ENCODE measurements at regions not wholly inside any gene's neighbourhood (a gene's known extent, or its start where the extent isn't known, plus 50 kb on each side); places are given as distances from the start of the nearest gene placed in this dataset.

DNA sequence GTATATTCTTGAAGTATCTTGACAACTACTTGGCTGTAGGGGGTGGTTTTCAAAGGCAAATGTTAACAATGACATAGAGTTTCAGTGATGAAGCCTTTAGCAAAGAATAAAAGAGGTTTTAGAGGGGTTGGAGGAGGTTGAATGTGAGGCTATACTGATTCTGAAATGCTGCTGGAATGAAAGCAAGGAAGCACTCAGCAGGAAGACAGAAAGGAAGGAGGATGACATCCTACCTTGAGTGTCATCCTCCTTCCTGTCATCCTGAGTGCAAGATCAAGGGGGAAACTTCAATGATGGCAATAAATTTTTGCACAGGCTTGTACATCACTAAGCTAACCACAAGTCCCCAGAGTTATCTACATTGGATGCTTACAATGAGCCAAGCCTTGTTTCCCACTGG, 120.5 kb downstream of the APIP start:
- POLR2A ChIA-PET: no interaction called here
- Histone ChIP-seq H3K4me2 (ENCODE audit: low read length) (no peak overlapping the region), H3K27ac (ENCODE audit: low read depth, low read length, poor library complexity, severe bottlenecking) (no peak overlapping the region), H3K9me3 (ENCODE audit: low read length) (no peaks in the 10 kb centered on the region), H3K9me2 (ENCODE audit: insufficient read depth, low read length) (no peaks in the 10 kb centered on the region), H3K79me2 (ENCODE audit: insufficient read depth, low read depth, low read length) (no peaks in the 10 kb centered on the region), H4K20me1 (ENCODE audit: insufficient read depth, low read length) (no peaks in the 10 kb centered on the region), H3K4me3 (ENCODE audit: low read depth, low read length, poor library complexity, severe bottlenecking) (no peak overlapping the region), H3K4me1 (ENCODE audit: insufficient read depth, low read length, poor library complexity, severe bottlenecking) (no peaks in the 10 kb centered on the region), H2AFZ (ENCODE audit: low read length) (no peak overlapping the region), H3K36me3 (ENCODE audit: insufficient read depth, low read length) (no peaks in the 10 kb centered on the region)
- BruUV-seq (replicated peaks): no TSS peak
- TF ChIP-seq, protein P1, sequence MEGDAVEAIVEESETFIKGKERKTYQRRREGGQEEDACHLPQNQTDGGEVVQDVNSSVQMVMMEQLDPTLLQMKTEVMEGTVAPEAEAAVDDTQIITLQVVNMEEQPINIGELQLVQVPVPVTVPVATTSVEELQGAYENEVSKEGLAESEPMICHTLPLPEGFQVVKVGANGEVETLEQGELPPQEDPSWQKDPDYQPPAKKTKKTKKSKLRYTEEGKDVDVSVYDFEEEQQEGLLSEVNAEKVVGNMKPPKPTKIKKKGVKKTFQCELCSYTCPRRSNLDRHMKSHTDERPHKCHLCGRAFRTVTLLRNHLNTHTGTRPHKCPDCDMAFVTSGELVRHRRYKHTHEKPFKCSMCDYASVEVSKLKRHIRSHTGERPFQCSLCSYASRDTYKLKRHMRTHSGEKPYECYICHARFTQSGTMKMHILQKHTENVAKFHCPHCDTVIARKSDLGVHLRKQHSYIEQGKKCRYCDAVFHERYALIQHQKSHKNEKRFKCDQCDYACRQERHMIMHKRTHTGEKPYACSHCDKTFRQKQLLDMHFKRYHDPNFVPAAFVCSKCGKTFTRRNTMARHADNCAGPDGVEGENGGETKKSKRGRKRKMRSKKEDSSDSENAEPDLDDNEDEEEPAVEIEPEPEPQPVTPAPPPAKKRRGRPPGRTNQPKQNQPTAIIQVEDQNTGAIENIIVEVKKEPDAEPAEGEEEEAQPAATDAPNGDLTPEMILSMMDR (conservative IDR thresholded peaks at IDR 0.05; ENCODE audit: low read length): no peak
- no peak for TF ChIP-seq EZH2phosphoT487 (IDR thresholded peaks at IDR 0.05; ENCODE audit: borderline replicate concordance, low read depth, low read length)
- intact Hi-C loops (cut with micrococcal nuclease; ENCODE audit: unreplicated experiment): no loop called here
- CTCF ChIA-PET (ENCODE audit: unreplicated experiment): no interaction called here
- no peak for DNase-seq (ENCODE audit: low spot score)

DNA sequence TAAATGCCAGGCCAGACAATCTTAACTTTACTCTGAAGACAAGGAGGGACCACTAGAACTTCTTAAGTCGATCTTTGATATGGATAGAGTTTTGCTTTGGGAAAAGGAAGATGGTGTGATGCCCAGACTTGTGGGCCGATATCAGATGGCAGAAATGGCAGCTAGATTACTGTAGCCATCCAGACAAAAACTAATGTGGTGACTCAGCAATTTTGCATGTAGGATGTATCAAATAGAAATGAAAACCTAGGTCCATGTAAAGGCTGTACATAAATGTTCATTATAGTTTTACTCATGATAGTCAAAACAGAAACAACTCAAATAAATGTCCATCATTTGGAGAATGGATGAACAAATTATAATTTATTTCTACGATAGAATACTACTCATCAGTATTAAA, 121.5 kb downstream of the APIP start:
- Histone ChIP-seq H3K4me2 (ENCODE audit: low read length) (no peak overlapping the region), H3K4me1 (ENCODE audit: insufficient read depth, low read length, poor library complexity, severe bottlenecking) (no peaks in the 10 kb centered on the region), H3K79me2 (ENCODE audit: insufficient read depth, low read depth, low read length) (no peaks in the 10 kb centered on the region), H3K27ac (ENCODE audit: low read depth, low read length, poor library complexity, severe bottlenecking) (no peak overlapping the region), H4K20me1 (ENCODE audit: insufficient read depth, low read length) (no peaks in the 10 kb centered on the region), H3K9me3 (ENCODE audit: low read length) (no peaks in the 10 kb centered on the region), H2AFZ (ENCODE audit: low read length) (no peak overlapping the region), H3K9me2 (ENCODE audit: insufficient read depth, low read length) (no peaks in the 10 kb centered on the region), H3K36me3 (ENCODE audit: insufficient read depth, low read length) (no peaks in the 10 kb centered on the region), H3K4me3 (ENCODE audit: low read depth, low read length, poor library complexity, severe bottlenecking) (no peak overlapping the region)
- ChIA-PET CTCF (ENCODE audit: unreplicated experiment) (no interaction called here), POLR2A (no interaction called here)
- intact Hi-C loops (cut with micrococcal nuclease; ENCODE audit: unreplicated experiment): no loop called here
- BruUV-seq (replicated peaks): no TSS peak
- TF ChIP-seq, protein P1 (conservative IDR thresholded peaks at IDR 0.05; ENCODE audit: low read length): no peak
- no peak for TF ChIP-seq EZH2phosphoT487 (IDR thresholded peaks at IDR 0.05; ENCODE audit: borderline replicate concordance, low read depth, low read length)
- no peak for DNase-seq (ENCODE audit: low spot score)

DNA sequence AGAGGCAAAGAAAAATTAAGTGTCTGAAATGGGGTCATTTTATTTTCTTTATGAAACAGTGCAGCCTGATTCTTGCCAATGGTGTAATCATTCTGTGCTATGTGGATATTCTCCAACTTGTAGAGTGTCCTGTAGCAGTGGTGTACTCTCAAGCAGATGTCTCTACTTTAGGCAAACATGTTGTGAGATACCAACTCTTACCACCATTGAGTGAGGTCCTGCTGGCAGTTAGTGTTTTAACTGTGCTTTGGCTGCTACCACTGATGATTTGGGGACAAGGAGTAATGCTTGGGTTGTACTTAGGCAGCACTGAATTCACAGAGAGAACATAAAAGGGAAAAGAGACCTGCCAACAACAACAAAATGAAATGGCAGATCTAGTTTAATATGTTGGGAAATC, 122.5 kb downstream of the APIP start:
- TF ChIP-seq EZH2phosphoT487 (IDR thresholded peaks at IDR 0.05; ENCODE audit: borderline replicate concordance, low read depth, low read length): no peak
- TF ChIP-seq, protein P1 (conservative IDR thresholded peaks at IDR 0.05; ENCODE audit: low read length): no peak
- Histone ChIP-seq H3K36me3 (ENCODE audit: insufficient read depth, low read length) (no peaks in the 10 kb centered on the region), H4K20me1 (ENCODE audit: insufficient read depth, low read length) (no peaks in the 10 kb centered on the region), H2AFZ (ENCODE audit: low read length) (no peak overlapping the region), H3K4me2 (ENCODE audit: low read length) (no peak overlapping the region), H3K4me1 (ENCODE audit: insufficient read depth, low read length, poor library complexity, severe bottlenecking) (no peaks in the 10 kb centered on the region), H3K9me3 (ENCODE audit: low read length) (no peaks in the 10 kb centered on the region), H3K27ac (ENCODE audit: low read depth, low read length, poor library complexity, severe bottlenecking) (no peak overlapping the region), H3K9me2 (ENCODE audit: insufficient read depth, low read length) (no peaks in the 10 kb centered on the region), H3K4me3 (ENCODE audit: low read depth, low read length, poor library complexity, severe bottlenecking) (no peak overlapping the region), H3K79me2 (ENCODE audit: insufficient read depth, low read depth, low read length) (no peaks in the 10 kb centered on the region)
- no peak for DNase-seq (ENCODE audit: low spot score)
- CTCF ChIA-PET (ENCODE audit: unreplicated experiment): no interaction called here
- intact Hi-C loops (cut with micrococcal nuclease; ENCODE audit: unreplicated experiment): no loop called here
- POLR2A ChIA-PET: no interaction called here
- no TSS peak for BruUV-seq (replicated peaks)

All from OCI-LY7 (cell line).